ENCODE measurements at regions not wholly inside any gene's neighbourhood (a gene's known extent, or its start where the extent isn't known, plus 50 kb on each side); places are given as distances from the start of the nearest gene placed in this dataset.

- no peak for DNase-seq
Measured at GRCh38 chr3:76011121-76011520, 225.8 kb upstream of the ZNF717 start.

GRCh38 chr3:76015496-76015895 lies 230.1 kb upstream of the ZNF717 start:
- no peak for DNase-seq

- DNase-seq = no peak
Measured at GRCh38 chr3:76016111-76016510, 230.8 kb upstream of the ZNF717 start.

GRCh38 chr3:76016769-76017439 lies 231.6 kb upstream of the ZNF717 start:
- no peak for DNase-seq

GRCh38 chr3:76021376-76021775 lies 236.0 kb upstream of the ZNF717 start:
- no peak for DNase-seq

GRCh38 chr3:76024640-76025039 lies 239.3 kb upstream of the ZNF717 start:
- no peak for DNase-seq

GRCh38 chr3:76025561-76025960 lies 240.2 kb upstream of the ZNF717 start:
- no peak for DNase-seq

GRCh38 chr3:76026379-76026778 lies 241.0 kb upstream of the ZNF717 start:
- DNase-seq = no peak

- no peak for DNase-seq
Measured at GRCh38 chr3:76028774-76029173, 243.4 kb upstream of the ZNF717 start.

GRCh38 chr3:76034649-76035048 lies 249.3 kb upstream of the ZNF717 start:
- DNase-seq = no peak

- DNase-seq = no peak
Measured at GRCh38 chr3:76035117-76035516, 249.8 kb upstream of the ZNF717 start.

- no peak for DNase-seq
Measured at GRCh38 chr3:76038949-76039348, 253.6 kb upstream of the ZNF717 start.

GRCh38 chr3:76039431-76039830 lies 254.1 kb upstream of the ZNF717 start:
- DNase-seq = no peak

GRCh38 chr3:76040946-76041345 lies 255.6 kb upstream of the ZNF717 start:
- no peak for DNase-seq

- no peak for DNase-seq
Measured at GRCh38 chr3:76043746-76044145, 258.4 kb upstream of the ZNF717 start.

GRCh38 chr3:76044601-76045600 lies 259.6 kb upstream of the ZNF717 start:
- no peak for DNase-seq

- DNase-seq = no peak
Measured at GRCh38 chr3:76047368-76047767, 262.0 kb upstream of the ZNF717 start.

- no peak for DNase-seq
Measured at GRCh38 chr3:76049776-76050175, 264.4 kb upstream of the ZNF717 start.

- DNase-seq = no peak
Measured at GRCh38 chr3:76051145-76051544, 265.8 kb upstream of the ZNF717 start.

- DNase-seq = no peak
Measured at GRCh38 chr3:76054404-76054803, 269.1 kb upstream of the ZNF717 start.

GRCh38 chr3:76061654-76062053 lies 276.3 kb upstream of the ZNF717 start:
- DNase-seq = no peak

- no peak for DNase-seq
Measured at GRCh38 chr3:76063019-76063418, 277.7 kb upstream of the ZNF717 start.

- DNase-seq = no peak
Measured at GRCh38 chr3:76063811-76064210, 278.5 kb upstream of the ZNF717 start.

GRCh38 chr3:76065964-76066363 lies 280.6 kb upstream of the ZNF717 start:
- no peak for DNase-seq
